NCI-H82 treated with DMSO at 0.1 percent for 48 hours (cell line): ENCODE measurements at regions not wholly inside any gene's neighbourhood (a gene's known extent, or its start where the extent isn't known, plus 50 kb on each side); places are given as distances from the start of the nearest gene placed in this dataset.

Source experiments
- DNase-seq: peaks from one replicate; lab custom pipeline; 2025; ENCODE audit not compliant: unreplicated experiment; lab: John Stamatoyannopoulos, UW

GRCh38 chrX:42530027-42530426 lies 247.9 kb downstream of the PPP1R2C start:
- DNase-seq, result no peak

GRCh38 chrX:42524379-42524778 lies 253.6 kb downstream of the PPP1R2C start:
- no peak for DNase-seq

GRCh38 chrX:42519666-42520231 lies 258.2 kb downstream of the PPP1R2C start:
- DNase-seq, result no peak

- DNase-seq, result no peak
Measured at GRCh38 chrX:42515939-42516338, 262.0 kb downstream of the PPP1R2C start.

- DNase-seq, result no peak
Measured at GRCh38 chrX:42505016-42505415, 272.9 kb downstream of the PPP1R2C start.

GRCh38 chrX:42499620-42500019 lies 278.3 kb downstream of the PPP1R2C start:
- no peak for DNase-seq

GRCh38 chrX:42497356-42497755 lies 280.6 kb downstream of the PPP1R2C start:
- DNase-seq, result no peak

- no peak for DNase-seq
Measured at GRCh38 chrX:42496239-42496638, 281.7 kb downstream of the PPP1R2C start.

GRCh38 chrX:42495139-42495538 lies 282.8 kb downstream of the PPP1R2C start:
- DNase-seq, result no peak

- no peak for DNase-seq
Measured at GRCh38 chrX:42491137-42491907, 286.6 kb downstream of the PPP1R2C start.

GRCh38 chrX:42490111-42490510 lies 287.9 kb downstream of the PPP1R2C start:
- DNase-seq, result no peak

GRCh38 chrX:42485601-42486000 lies 292.4 kb downstream of the PPP1R2C start:
- no peak for DNase-seq

- DNase-seq, result no peak
Measured at GRCh38 chrX:42484233-42484632, 293.7 kb downstream of the PPP1R2C start.

- DNase-seq, result no peak
Measured at GRCh38 chrX:42477396-42477795, 300.6 kb downstream of the PPP1R2C start.

- DNase-seq, result no peak
Measured at GRCh38 chrX:42472727-42473126, 305.2 kb downstream of the PPP1R2C start.

GRCh38 chrX:42466332-42467046 lies 311.5 kb downstream of the PPP1R2C start:
- no peak for DNase-seq

- no peak for DNase-seq
Measured at GRCh38 chrX:42465821-42466220, 312.1 kb downstream of the PPP1R2C start.

- DNase-seq, result no peak
Measured at GRCh38 chrX:42463706-42464490, 314.1 kb downstream of the PPP1R2C start.

- no peak for DNase-seq
Measured at GRCh38 chrX:42462917-42463316, 315.0 kb downstream of the PPP1R2C start.

GRCh38 chrX:42460706-42461105 lies 317.3 kb downstream of the PPP1R2C start:
- DNase-seq, result peak; percentile 35

- no peak for DNase-seq
Measured at GRCh38 chrX:42459735-42460134, 318.2 kb downstream of the PPP1R2C start.
